Keratinocyte (primary cell): ENCODE measurements at regions not wholly inside any gene's neighbourhood (a gene's known extent, or its start where the extent isn't known, plus 50 kb on each side); places are given as distances from the start of the nearest gene placed in this dataset.

Source experiments
- EZH2 ChIP-seq: IDR thresholded peaks from one replicate; pipeline ENCODE4 v1.6.1; 2012; ENCODE audit warnings: inconsistent platforms, mild to moderate bottlenecking, low read length, moderate library complexity
- TF ChIP-seq, protein P1 (sequence below), 3 experiments: IDR thresholded peaks in 1 of 3; conservative IDR thresholded peaks in 1 of 3; optimal IDR thresholded peaks in 1 of 3; 2 replicates in 2 of 3; 3 replicates in 1 of 3; pipeline versions ENCODE3 to v1.5.1; 2011; ENCODE audit warnings: low read length in 3 of 3, mild to moderate bottlenecking in 3 of 3, moderate library complexity in 2 of 3, control low read depth in 1 of 3, inconsistent platforms in 1 of 3; ENCODE audit not compliant: insufficient read depth in 2 of 3; ENCODE audit errors: extremely low read depth in 1 of 3

DNA sequence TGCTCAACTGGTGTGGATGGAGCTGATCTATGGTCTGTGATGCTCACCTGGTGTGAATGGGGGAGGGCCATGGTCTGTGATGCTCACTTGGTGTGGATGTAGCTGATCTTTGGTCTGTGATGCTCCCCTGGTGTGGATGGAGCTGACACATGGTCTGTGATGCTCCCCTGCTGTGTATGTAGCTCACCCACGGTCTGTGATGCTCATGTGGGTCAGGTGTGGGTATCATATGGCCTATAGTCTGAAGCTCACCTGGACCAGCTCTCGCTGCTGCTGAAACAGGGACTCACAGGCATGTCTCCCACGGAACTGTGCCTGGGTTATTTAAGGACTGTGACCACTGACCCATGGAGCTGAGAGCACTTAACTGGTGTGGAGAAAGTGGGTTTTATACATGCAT is 109.7 kb downstream of the CRLF2 start:
- TF ChIP-seq, protein P1, sequence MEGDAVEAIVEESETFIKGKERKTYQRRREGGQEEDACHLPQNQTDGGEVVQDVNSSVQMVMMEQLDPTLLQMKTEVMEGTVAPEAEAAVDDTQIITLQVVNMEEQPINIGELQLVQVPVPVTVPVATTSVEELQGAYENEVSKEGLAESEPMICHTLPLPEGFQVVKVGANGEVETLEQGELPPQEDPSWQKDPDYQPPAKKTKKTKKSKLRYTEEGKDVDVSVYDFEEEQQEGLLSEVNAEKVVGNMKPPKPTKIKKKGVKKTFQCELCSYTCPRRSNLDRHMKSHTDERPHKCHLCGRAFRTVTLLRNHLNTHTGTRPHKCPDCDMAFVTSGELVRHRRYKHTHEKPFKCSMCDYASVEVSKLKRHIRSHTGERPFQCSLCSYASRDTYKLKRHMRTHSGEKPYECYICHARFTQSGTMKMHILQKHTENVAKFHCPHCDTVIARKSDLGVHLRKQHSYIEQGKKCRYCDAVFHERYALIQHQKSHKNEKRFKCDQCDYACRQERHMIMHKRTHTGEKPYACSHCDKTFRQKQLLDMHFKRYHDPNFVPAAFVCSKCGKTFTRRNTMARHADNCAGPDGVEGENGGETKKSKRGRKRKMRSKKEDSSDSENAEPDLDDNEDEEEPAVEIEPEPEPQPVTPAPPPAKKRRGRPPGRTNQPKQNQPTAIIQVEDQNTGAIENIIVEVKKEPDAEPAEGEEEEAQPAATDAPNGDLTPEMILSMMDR (optimal IDR thresholded peaks at IDR 0.05 in 1 of 3, IDR thresholded peaks at IDR 0.05 in 1 of 3, conservative IDR thresholded peaks at IDR 0.05 in 1 of 3; ENCODE audit: extremely low read depth in 1 of 3, insufficient read depth in 2 of 3, low read length in 3 of 3) = no peak
- TF ChIP-seq EZH2 = no peak
